Anterior cingulate cortex (tissue), 58 donors: ENCODE measurements at regions not wholly inside any gene's neighbourhood (a gene's known extent, or its start where the extent isn't known, plus 50 kb on each side); places are given as distances from the start of the nearest gene placed in this dataset.
A peak's percentile ranks its signal among the peaks of the same experiment; 100 is the strongest.

Experiments
- DNase-seq, 58 donors: peaks; one replicate each; lab custom pipeline; 2025; lab: John Stamatoyannopoulos, UW

DNA sequence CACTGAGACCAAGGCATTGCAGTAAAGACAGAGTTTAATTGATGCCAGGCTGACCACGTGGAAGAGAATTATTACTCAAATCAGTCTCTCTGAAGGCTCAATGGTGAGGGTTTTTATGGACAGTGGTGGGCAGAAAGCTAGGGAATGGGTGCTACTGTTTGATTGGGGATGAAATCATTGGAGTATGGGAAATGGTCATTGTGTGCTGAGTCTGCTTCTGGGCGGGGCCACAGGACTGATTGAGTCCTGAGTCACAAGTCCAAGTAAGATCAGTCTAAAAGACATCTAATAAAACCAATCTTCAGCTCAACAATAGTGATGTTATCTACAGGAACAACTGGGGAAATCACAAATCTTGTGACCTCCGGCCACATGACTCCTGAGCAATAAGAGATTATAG is 868.4 kb downstream of the SORCS3 start:
- DNase-seq: no peak

DNA sequence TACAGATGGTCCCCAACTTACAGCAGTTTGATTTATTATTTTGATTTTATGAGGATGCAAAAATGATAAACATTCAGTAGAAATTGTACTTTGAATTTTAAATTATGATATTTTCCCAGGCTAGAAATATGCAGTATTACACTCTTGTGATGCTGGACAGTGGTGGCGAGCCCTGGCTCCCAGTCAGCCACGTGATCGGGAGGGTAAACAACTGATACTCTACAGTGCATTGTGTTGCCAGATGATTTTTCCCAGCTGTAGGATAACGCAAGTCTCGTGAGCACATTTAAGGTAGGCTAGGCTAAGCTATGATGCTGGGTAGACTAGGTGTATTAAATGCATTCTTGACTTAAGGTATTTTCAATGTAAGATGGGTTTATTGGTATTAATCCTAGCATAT is 865.2 kb downstream of the SORCS3 start:
- DNase-seq: no peak

DNA sequence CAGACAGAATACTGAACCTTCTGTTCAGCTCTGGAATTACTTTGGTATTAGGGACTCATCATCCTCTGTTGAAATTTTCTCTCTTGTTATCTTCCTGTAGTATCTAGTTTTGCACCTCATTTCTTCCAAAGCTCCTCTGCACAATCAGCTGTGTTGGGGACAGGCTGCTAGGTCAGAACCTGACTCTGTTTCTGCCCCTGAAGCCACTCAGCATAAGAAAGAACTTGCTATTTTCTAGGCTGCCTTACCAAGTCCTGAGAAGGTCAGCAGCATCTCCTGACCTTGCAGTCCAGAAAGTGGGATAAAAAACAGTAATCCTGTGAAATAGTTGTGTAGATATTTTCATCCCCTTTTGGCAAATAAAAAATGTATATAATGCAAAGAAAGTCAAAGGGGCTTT is 862.6 kb downstream of the SORCS3 start:
- DNase-seq: no peak

DNA sequence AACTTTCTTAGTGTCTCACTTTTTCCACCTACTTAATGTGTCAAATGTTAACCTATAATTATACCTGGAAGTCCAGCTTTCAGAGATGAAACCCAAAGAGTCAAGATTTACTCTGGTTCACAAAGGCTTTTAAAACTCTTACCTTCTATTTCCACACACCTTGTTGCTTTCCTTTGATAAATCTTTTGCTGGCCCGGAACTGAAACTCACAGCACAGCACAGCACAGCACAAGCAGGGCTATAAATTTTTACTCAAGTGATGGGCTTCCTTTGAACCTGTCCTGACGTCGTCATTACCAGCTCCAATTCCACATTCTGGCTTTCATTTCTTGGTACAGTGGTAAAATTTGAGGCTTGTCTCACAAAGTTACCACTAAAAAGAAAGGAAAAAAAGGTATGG is 861.0 kb downstream of the SORCS3 start:
- no peak for DNase-seq

DNA sequence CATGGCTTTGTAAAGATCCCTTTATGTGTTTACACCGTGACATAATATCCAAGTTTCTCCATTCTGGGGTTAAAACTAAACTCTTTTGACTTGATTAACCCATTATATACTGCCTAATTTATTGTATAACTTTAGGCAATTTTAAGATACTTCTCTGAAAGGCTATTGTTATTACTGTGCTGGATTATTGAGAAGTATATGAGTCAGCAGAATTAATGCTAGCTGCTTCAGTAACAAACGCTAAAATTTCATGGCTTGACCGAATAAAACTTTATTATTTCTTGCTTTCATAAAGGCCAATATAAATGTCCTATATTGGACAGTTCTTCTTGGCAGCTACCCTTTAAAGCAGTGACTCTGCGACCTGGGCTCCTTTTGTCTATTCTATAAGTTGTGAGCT is 853.9 kb downstream of the SORCS3 start:
- DNase-seq: no peak

DNA sequence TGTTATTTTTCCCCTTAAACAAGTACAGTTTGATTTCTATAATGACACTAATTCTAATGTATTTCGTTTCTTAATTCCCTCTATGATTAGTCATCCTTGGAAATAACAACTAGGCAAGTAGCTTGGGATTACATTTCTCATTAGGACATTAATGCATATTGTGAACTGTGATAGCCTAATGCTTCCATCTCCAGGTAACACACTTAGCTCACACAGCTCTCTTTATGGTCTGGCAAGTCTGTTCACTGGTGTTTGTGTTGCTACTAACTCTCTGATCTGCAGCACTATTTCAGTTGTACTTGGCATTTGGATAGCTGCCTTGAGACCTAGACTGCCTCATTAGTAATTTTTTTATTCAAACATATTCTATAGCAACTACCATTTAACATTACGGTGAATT is 853.2 kb downstream of the SORCS3 start:
- DNase-seq: no peak

DNA sequence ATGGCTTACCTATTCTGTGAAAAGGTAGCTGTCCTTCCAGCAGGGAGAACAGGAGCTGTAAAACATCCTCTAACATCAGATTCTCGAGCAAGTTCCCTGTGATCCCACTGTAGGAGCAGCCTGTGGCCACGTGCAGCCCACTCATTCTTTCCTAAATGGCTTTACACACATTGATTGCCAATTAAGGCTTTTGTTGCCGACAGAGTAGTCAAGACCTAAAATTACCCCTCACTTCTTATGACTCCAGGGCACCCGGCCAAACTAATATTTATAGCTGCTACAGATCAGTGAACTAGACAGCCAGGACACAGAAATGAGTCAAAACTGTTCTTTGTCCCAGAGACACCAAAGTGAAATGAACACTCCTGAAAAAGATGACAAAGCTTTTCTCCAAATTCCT is 832.1 kb downstream of the SORCS3 start:
- no peak for DNase-seq

DNA sequence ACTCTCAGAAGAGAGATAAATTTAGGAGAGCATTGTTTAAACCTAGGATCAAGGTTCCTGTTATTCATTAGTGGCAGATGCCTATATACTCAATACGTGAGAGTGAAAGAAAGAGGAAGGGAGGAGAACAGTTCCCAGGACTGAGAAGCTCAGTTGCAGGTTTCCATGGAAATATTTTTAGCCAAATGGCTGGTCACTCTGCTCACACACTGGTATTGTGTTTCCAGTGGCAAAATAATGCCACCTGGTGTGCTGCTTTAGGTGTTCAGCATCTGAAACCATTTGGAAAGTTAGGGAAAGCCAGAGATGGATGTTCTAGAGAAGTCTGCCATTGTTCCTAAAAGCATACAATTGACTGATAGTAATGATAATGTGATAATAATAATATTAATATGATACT is 827.7 kb downstream of the SORCS3 start:
- DNase-seq: no peak

DNA sequence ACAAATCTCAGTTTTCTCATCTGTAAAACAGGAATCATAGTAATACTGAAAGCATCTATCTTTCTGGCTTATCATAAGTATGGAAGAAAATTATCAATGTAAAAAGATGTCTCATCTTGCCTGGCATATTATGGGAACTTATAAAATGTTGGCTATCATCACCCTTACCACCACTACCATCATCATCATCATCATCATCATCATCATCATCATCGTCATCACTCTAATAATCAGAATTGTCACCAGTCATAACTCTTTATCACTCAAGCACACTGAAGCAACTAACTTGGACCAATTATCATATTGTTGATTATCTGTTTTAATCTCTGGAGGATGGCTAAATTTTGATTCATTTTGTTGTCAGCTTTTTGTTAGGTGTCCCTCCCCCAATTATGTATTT is 825.4 kb downstream of the SORCS3 start:
- DNase-seq: no peak

DNA sequence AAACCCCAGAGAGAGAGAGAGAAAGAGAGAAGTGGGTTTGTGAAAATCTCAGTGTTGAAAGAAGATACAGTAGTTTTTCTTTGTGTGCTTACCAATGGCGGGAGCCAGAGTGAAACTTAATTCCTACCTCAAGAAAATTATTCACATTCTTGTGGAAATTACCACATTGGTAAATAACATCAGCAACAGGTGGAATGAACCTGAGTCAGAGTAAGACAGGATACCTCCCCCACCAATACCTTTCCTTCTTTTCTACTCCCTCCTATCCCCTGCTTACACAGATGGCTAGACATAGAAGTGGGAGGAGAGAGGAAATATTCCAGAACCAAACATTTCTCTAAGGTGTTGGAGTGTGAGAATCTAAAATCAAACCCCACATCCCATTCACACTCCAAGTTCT is 793.9 kb downstream of the SORCS3 start:
- DNase-seq: no peak

DNA sequence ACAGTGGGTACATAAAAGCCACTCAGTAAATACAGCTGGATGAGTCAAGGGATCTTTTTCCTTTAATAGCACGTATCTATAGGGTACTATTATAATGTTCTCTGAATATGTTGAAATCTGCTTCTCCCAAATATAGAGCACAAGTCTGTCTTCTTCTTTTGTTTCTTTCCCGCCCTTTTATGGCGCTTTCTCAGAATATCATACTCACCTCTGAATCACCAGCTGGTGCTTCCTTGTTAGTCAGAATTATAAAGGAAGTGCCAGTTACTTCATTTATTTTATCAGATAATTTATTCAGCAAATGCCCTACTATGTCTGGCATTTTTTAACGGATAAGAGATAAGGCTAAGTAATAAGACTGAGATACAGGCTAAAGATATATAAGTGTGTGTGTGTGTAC is 772.9 kb downstream of the SORCS3 start:
- no peak for DNase-seq

DNA sequence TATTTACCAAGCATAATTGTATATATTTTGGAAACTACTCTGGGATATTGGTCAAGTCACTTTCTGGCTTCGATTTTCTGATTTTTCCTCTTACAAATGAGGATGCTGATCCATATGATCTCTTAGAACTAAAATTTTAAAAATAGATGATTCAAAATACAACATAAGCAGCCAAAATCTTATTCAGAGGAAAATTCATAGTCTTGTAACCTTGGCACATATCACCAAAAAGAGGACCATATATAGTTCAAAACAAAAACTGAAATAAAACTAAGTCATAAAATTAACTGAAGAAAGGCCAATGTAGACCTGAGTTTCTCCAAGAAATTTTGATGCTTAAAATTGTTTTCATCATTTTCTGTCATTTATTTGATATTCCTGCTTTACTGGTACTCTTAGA is 768.3 kb downstream of the SORCS3 start:
- DNase-seq: no peak

DNA sequence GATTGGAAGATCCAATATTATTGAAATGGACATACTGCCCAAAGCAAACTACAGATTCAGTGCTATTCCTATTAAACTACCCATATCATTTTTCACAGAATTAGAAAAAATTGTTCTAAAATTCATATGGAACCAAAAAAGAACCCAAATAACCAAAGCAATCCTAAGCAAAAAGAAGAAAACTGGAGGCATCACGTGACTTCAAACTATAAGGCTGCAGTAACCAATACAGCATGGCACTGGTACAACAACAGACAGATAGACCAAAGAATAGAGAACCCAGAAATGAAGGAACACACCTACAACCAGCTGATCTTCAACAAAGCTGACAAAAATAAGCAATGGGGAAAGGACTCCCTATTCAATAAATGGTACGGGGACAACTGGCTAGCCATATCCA is 765.4 kb downstream of the SORCS3 start:
- no peak for DNase-seq

DNA sequence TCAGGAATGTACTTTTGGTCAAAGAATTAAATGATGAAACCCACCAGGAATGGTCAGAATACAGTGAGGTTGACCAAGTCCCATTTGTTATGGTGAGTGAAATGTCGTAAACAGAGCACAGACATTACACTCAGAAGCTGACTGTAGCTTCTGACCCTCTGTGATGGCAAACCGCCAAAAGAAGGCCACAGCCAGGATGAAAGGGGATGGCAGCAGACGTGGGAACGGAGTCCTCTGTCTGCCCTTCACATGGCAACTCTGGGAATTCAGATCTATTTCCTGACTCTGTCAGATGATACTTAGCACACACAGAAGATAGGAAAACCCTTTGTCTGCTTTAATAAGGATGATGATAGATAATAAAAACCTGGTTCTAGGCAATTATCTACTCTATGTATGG is 757.1 kb downstream of the SORCS3 start:
- no peak for DNase-seq

DNA sequence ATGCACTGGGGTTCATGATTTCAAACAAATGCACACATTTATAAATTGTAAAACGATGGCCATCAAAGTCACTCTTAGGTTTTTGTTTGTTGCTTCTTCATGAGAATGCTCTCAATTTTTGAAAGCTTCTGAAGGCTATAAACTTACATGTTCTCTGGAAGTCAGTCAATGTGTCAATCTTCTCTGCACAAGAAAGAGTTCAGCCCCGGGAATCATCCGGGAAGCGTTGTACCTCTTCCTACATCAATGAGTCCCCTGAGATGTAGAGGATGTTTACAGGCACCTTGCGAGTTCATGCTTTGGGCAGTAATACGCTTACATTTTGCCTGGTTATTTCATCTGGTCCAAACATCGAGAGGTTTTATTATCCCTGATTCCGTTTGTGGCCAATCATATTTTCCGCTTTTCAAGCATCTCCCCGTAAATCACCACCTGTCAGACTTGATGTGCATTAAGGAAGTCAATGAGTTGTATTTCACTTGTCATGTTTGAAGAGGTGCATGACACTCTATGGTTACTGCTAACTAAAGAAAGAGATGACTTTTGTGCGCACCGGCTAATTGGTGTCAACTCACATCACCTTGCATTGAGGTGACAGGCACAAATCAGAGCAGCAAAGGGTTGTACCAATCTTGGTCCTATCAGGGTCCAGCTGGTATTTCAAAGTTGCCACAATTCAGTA is 750.7 kb downstream of the SORCS3 start:
- DNase-seq: no peak

DNA sequence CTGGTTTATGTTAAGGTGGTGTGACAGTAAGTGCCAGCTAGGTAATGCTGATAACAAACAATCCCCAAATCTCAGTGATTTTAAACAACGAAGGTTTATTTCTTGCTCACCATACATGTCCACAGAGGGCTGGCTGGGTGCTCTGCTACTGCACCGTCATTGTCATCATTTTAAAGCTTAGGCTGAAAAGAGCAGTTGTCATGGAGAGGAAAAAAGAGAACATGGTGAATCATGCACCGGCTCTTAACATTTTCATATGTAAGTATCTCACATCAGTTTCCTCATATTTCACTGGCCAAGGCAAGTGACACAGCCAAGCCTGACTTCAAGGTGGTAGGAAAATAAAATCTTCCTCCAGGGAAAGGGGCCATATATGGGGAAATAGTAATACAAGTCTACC is 746.9 kb downstream of the SORCS3 start:
- DNase-seq: peak in 1 of 58 donors; percentile 3

DNA sequence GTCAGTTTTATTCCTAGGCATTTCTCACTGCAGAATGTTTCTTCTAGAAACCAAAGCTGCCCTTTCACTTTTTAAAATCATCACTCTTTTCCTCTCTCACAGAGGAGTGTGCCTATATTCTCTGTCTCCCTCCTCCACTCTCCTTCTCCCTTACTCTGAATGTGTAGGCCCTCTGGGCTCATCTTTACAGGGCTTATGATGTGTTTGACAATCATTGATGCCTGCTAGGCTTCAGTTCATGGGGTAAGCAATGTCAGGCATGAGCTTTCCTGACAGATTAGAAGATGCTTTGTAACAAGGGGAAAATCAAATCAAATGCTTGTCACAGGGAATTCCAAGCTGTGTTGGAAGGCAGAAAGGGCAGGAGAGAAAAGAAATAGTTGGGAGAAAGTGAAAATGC is 742.9 kb downstream of the SORCS3 start:
- no peak for DNase-seq

DNA sequence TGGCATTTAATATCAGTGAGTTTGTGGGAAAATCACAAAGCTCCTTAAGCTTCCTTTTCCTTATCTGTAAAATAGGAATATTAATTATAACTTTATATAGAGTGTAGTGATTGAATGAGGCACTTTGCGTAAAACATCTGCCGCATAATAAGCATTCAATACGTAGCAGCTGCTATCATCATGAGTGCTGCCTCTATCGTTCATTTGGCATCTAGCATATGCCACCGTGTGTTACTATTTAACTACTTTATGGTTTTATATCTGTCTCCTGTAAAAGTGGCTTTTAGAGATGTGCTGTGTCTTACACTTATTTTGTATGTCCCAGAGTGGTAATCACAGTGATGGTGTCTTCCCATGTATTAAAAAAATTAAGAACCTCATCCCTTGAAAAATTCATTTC is 729.6 kb downstream of the SORCS3 start:
- no peak for DNase-seq

DNA sequence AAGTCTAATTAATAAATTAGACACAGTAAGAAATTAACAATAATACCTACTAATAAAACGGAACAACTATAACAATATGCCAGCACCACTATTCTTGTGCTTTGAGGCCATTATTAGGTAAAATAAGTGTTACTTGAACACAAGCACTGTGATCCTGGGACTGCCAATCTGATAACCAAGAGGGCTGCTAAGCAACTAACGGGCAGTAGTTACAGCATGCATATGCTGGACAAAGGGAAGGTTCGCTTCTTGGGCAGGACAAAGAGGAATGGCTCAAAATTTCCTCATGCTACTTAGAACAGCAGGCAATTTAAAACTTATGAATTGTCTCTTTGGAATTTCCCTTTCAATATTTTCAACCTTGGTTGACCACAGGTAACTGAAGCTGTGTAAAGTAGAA is 718.6 kb downstream of the SORCS3 start:
- no peak for DNase-seq

DNA sequence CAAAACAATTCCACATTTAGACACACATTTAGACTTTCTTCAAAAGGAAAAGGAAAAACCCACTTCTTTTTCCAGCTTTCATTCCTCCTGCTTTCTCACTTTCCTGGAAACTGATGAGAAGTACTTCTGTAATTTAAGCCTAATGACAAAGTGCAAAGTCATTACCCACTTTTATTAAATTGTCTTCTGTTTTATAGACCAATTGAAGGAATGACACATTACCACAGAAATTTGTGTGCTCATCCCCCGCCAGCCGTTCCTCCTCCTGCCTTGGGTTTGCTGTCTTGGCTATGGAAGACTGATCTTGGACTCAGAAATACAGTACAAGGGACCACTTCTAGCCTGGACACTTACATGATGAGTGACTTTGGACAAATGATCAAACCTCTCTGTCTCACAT is 717.8 kb downstream of the SORCS3 start:
- DNase-seq: no peak

DNA sequence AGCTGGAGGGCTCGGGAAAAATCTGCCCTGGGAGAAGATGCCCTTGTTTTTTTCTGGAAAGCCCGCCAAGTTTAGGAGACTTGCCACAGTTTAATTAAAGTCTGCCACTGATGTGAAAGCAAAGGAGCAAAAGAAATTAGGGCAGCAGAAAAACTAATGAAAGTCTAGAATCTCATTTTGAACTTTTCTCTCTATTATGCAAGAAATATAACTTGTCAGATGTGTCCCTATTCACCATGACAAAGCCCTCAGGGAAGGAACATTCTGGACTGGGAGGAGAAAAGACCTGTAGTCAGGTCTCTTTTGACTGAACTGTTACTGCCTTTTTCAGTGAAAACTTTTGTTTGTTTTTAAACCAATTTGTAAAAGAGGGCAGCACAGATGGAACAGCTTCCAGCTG is 715.5 kb downstream of the SORCS3 start:
- DNase-seq: peak in 15 of 58 donors; percentile 7 to 70 (median 24)

DNA sequence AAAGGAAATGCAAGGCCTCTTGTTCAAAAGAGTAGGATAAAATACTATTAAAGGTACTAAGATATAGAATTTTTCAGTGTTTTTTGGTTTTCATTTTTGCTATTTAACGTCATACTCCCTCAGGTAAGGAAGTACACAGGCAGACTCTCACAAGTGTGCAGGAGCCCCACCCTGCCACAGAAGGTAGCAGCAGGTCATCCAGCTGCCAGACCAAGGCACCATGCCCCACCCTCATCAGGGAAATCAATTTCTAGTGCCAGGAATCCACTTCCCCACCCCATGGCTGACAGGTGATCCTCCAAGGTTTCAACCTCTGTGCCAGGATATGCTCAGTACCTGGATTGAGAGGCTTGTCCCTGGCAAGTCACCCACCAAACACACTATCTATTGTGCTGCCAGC is 712.9 kb downstream of the SORCS3 start:
- no peak for DNase-seq

DNA sequence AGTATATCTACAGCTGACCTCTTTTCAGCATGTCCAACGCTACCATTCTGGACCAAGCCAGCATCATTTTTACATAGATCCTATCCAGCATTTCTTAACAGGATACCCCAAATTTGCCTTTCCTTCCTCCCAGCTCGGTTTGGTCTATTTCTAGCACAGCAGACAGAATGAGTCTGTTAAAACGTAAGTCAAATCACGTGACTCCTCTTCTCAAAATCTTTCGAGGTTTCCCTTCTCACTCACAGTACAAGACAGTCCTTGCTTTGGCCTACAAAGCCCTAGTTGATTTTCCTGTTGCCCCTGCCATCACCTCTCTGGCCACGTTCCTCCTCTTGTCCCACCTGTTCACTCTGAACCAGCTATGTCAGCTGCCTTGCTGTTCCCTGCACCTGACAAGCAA is 711.7 kb downstream of the SORCS3 start:
- no peak for DNase-seq
